CD14-positive monocyte (primary cell): ENCODE measurements at regions not wholly inside any gene's neighbourhood (a gene's known extent, or its start where the extent isn't known, plus 50 kb on each side); places are given as distances from the start of the nearest gene placed in this dataset.

Experiments used
- DNase-seq, 3 donors: peaks; one replicate each; pipeline ENCODE4 v3.0.0-alpha.2; 2011 to 2022
- H2AFZ ChIP-seq: 2 replicates; pipeline ENCODE4 v1.6.0; 2012; ENCODE audit warnings: mild to moderate bottlenecking, low read depth, low read length, inconsistent platforms; ENCODE audit not compliant: insufficient read depth, poor library complexity, severe bottlenecking
- H3K27ac ChIP-seq, 2 donors: 1 replicate in 1 of 2; 2 replicates in 1 of 2; pipeline ENCODE4 v1.5.1; 2012 to 2013; ENCODE audit warnings: low read length in 2 of 2, control low read depth in 1 of 2, inconsistent platforms in 1 of 2, low read depth in 1 of 2, mild to moderate bottlenecking in 1 of 2
- H3K27me3 ChIP-seq, 2 donors: one replicate each; pipeline versions ENCODE4 v1.6.0 to v1.6.1; 2011 to 2013; ENCODE audit warnings: low read length in 2 of 2; ENCODE audit not compliant: control insufficient read depth in 2 of 2, insufficient read depth in 2 of 2
- H3K36me3 ChIP-seq, 2 donors: replicated peaks in 1 of 2; 1 replicate in 1 of 2; 2 replicates in 1 of 2; pipeline versions ENCODE4 v1.5.1 to v1.6.1; 2012 to 2013; ENCODE audit warnings: low read length in 2 of 2, control low read depth in 1 of 2, inconsistent platforms in 1 of 2, mild to moderate bottlenecking in 1 of 2; ENCODE audit not compliant: insufficient read depth in 2 of 2, control insufficient read depth in 1 of 2
- H3K4me1 ChIP-seq, 2 donors: 1 replicate in 1 of 2; 2 replicates in 1 of 2; pipeline versions ENCODE4 v1.5.1 to v1.6.1; 2012 to 2013; ENCODE audit warnings: low read length in 2 of 2, control low read depth in 1 of 2, inconsistent platforms in 1 of 2, mild to moderate bottlenecking in 1 of 2, moderate library complexity in 1 of 2; ENCODE audit not compliant: insufficient read depth in 2 of 2, control insufficient read depth in 1 of 2
- H3K4me2 ChIP-seq: replicated peaks from 2 replicates; pipeline ENCODE3; 2012; ENCODE audit warnings: low read length, moderate library complexity, mild to moderate bottlenecking; ENCODE audit not compliant: poor library complexity, severe bottlenecking; ENCODE audit errors: extremely low read depth
- H3K4me3 ChIP-seq, 3 experiments: fragments of 200-600 bp in 1 of 3; sonication (generic) in 1 of 3; replicated peaks in 1 of 3; 1 replicate in 2 of 3; 2 replicates in 1 of 3; pipeline ENCODE4 v1.5.1; 2011 to 2013; ENCODE audit warnings: low read length in 3 of 3, mild to moderate bottlenecking in 3 of 3, control low read depth in 2 of 3, low read depth in 2 of 3, inconsistent platforms in 1 of 3, moderate library complexity in 1 of 3
- H3K79me2 ChIP-seq: 2 replicates; pipeline ENCODE4 v1.6.0; 2012; ENCODE audit warnings: mild to moderate bottlenecking, control low read depth, inconsistent platforms, low read length, moderate library complexity; ENCODE audit not compliant: insufficient read depth
- H3K9ac ChIP-seq: 2 replicates; pipeline ENCODE4 v1.6.0; 2017; ENCODE audit warnings: low read length, mild to moderate bottlenecking; ENCODE audit not compliant: insufficient read depth, poor library complexity, severe bottlenecking
- H3K9me3 ChIP-seq, 2 donors: replicated peaks in 1 of 2; 1 replicate in 1 of 2; 2 replicates in 1 of 2; pipeline versions ENCODE4 v1.5.1 to v1.6.1; 2012 to 2013; ENCODE audit warnings: low read length in 2 of 2, control low read depth in 1 of 2; ENCODE audit not compliant: control insufficient read depth in 1 of 2, insufficient read depth in 1 of 2
- H4K20me1 ChIP-seq: 2 replicates; pipeline ENCODE4 v1.6.0; 2012; ENCODE audit warnings: mild to moderate bottlenecking, low read length, control low read depth, moderate library complexity; ENCODE audit not compliant: insufficient read depth
- H3K27ac Mint-ChIP-seq, 7 donors: one replicate each; pipeline ENCODE4 v1.8.0; 2020; ENCODE audit warnings: mild to moderate bottlenecking in 7 of 7, mixed read lengths in 7 of 7, moderate library complexity in 6 of 7, inconsistent platforms in 2 of 7
- H3K27me3 Mint-ChIP-seq, 3 donors: one replicate each; pipeline ENCODE4 v1.8.0; 2021 to 2022; ENCODE audit warnings: low read depth in 3 of 3, mild to moderate bottlenecking in 3 of 3, mixed read lengths in 3 of 3, moderate library complexity in 3 of 3, inconsistent platforms in 1 of 3
- H3K36me3 Mint-ChIP-seq, 2 donors: one replicate each; pipeline ENCODE4 v1.8.0; 2020; ENCODE audit warnings: mixed read lengths in 2 of 2, inconsistent platforms in 1 of 2, mild to moderate bottlenecking in 1 of 2
- H3K4me1 Mint-ChIP-seq: one replicate; pipeline ENCODE4 v1.8.0; 2020; ENCODE audit warnings: mild to moderate bottlenecking, mixed read lengths
- H3K4me3 Mint-ChIP-seq, 2 donors: one replicate each; pipeline ENCODE4 v1.8.0; 2020; ENCODE audit warnings: mild to moderate bottlenecking in 2 of 2, mixed read lengths in 2 of 2, moderate library complexity in 1 of 2
- H3K9me3 Mint-ChIP-seq, 7 donors: one replicate each; pipeline ENCODE4 v1.8.0; 2020 to 2022; ENCODE audit warnings: mixed read lengths in 7 of 7, mild to moderate bottlenecking in 6 of 7, moderate library complexity in 6 of 7, inconsistent platforms in 2 of 7
- WGBS: methylation state at CpG from one replicate; pipeline ENCODE4 v1.1.5; 2013; ENCODE audit warnings: missing lambda C conversion rate; ENCODE audit not compliant: insufficient coverage; 5-methylcytosine and 5-hydroxymethylcytosine counted together
- intact Hi-C, 2 donors: fragments of 100-400 bp; cut with micrococcal nuclease; formaldehyde crosslinking; loops; one replicate each; pipeline versions ENCODE4 v1.15.0 to v1.15.1; 2023
- TF ChIP-seq, protein P1 (sequence below): fragments of 200-600 bp; IDR thresholded peaks from one replicate; pipeline ENCODE4 v1.8.0; 2022; ENCODE audit warnings: antibody characterized with exemption, mild to moderate bottlenecking

DNA sequence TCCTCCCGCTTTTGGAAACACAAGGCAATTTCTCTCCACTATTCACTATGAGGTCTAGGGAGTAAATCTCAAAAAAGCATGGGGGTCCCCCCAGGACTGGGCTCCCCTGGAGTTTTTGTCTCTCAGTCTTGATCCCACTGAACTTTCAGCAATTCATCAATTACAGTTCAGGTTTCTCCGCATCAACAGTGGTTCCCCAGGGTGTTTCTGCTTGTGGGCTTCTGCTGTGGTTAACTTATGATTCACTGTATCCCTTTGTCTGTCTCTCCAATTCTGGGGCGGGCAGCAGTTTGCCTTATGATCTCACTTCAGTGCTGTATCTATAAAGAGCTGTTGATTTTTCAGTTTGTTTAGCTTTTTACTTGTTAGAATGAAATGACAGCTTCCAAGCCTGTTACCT is 142.6 kb upstream of the CDC14C start:
- no peak overlapping the region for H3K27ac ChIP-seq
- H3K36me3 ChIP-seq = no peaks in the 10 kb centered on the region
- H2AFZ ChIP-seq = no peak overlapping the region
- H3K36me3 Mint-ChIP-seq = no peaks in the 10 kb centered on the region
- TF ChIP-seq, protein P1, sequence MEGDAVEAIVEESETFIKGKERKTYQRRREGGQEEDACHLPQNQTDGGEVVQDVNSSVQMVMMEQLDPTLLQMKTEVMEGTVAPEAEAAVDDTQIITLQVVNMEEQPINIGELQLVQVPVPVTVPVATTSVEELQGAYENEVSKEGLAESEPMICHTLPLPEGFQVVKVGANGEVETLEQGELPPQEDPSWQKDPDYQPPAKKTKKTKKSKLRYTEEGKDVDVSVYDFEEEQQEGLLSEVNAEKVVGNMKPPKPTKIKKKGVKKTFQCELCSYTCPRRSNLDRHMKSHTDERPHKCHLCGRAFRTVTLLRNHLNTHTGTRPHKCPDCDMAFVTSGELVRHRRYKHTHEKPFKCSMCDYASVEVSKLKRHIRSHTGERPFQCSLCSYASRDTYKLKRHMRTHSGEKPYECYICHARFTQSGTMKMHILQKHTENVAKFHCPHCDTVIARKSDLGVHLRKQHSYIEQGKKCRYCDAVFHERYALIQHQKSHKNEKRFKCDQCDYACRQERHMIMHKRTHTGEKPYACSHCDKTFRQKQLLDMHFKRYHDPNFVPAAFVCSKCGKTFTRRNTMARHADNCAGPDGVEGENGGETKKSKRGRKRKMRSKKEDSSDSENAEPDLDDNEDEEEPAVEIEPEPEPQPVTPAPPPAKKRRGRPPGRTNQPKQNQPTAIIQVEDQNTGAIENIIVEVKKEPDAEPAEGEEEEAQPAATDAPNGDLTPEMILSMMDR = no peak
- H3K4me3 Mint-ChIP-seq = no peak overlapping the region
- no peaks in the 10 kb centered on the region for H4K20me1 ChIP-seq
- no peaks in the 10 kb centered on the region for H3K27me3 ChIP-seq
- intact Hi-C loops = no loop called here
- no peak overlapping the region for H3K4me2 ChIP-seq
- H3K4me1 ChIP-seq = no peaks in the 10 kb centered on the region
- H3K4me3 ChIP-seq = no peak overlapping the region
- WGBS = 40% methylated on average over 1 of the region's 3 CpGs
- H3K9me3 Mint-ChIP-seq = peaks cover 2 to 11% (median 3%) of the 10 kb centered on the region in 7 donors
- no peak overlapping the region for H3K9ac ChIP-seq
- DNase-seq = no peak
- peaks cover 0 to 5% of the 10 kb centered on the region in 2 donors for H3K9me3 ChIP-seq
- H3K27ac Mint-ChIP-seq = no peak overlapping the region
- H3K79me2 ChIP-seq = no peaks in the 10 kb centered on the region
- no peaks in the 10 kb centered on the region for H3K4me1 Mint-ChIP-seq
- peaks cover 0 to 2% (median 0%) of the 10 kb centered on the region in 3 donors for H3K27me3 Mint-ChIP-seq

DNA sequence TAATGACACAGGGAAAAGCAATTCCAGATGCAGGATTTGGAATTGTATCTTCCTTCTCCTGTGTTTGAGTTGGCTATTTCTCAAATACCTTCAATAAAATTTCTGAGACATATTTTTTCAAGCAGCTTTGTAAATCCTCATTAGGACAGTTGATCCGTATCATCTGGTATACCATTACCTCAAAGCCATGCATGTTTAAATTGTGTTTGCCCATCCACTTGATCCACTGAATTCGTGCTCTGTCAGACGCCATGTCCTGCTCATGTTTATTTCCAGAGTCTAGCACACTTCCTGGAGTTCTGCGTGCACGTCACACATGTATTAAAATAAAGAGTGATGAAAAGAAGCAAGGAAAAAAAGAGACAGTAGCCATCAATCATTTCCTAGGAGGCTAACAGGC is 141.8 kb upstream of the CDC14C start:
- Mint-ChIP-seq H3K27ac (no peak overlapping the region), H3K9me3 (peaks cover 2 to 11% (median 5%) of the 10 kb centered on the region in 7 donors), H3K4me1 (no peaks in the 10 kb centered on the region), H3K4me3 (no peak overlapping the region), H3K36me3 (no peaks in the 10 kb centered on the region), H3K27me3 (peaks cover 0 to 2% (median 0%) of the 10 kb centered on the region in 3 donors)
- Histone ChIP-seq H3K79me2 (no peaks in the 10 kb centered on the region), H3K27me3 (no peaks in the 10 kb centered on the region), H3K4me2 (no peak overlapping the region), H3K9me3 (peaks cover 0 to 7% of the 10 kb centered on the region in 2 donors), H4K20me1 (no peaks in the 10 kb centered on the region), H3K4me3 (no peak overlapping the region), H3K27ac (no peak overlapping the region), H3K9ac (no peak overlapping the region), H3K36me3 (no peaks in the 10 kb centered on the region), H2AFZ (no peak overlapping the region), H3K4me1 (no peaks in the 10 kb centered on the region)
- TF ChIP-seq, protein P1 = no peak
- DNase-seq = no peak
- WGBS = 100% methylated on average over 1 of the region's 5 CpGs
- intact Hi-C loops = no loop called here
